Hepatocyte (in vitro differentiated cells): ENCODE measurements at regions not wholly inside any gene's neighbourhood (a gene's known extent, or its start where the extent isn't known, plus 50 kb on each side); places are given as distances from the start of the nearest gene placed in this dataset.

Source experiments
- DNase-seq: peaks from one replicate; pipeline ENCODE4 v3.0.0-alpha.2; 2016; ENCODE audit warnings: low spot score
- H2AFZ ChIP-seq: fragments of 200-600 bp; sonication (generic); 2 replicates; pipeline ENCODE4 v1.6.0; 2016; ENCODE audit warnings: antibody characterized with exemption, mild to moderate bottlenecking
- H3K27ac ChIP-seq: fragments of 200-600 bp; sonication (generic); 2 replicates; pipeline ENCODE4 v1.5.1; 2016; ENCODE audit warnings: mild to moderate bottlenecking
- H3K27me3 ChIP-seq: fragments of 200-600 bp; sonication (generic); 2 replicates; pipeline ENCODE4 v1.6.1; 2016
- H3K36me3 ChIP-seq: fragments of 200-600 bp; sonication (generic); replicated peaks from 2 replicates; pipeline ENCODE4 v1.5.1; 2016; ENCODE audit warnings: low read depth; ENCODE audit not compliant: insufficient read depth
- H3K4me1 ChIP-seq: fragments of 200-600 bp; sonication (generic); 2 replicates; pipeline ENCODE4 v1.5.1; 2016; ENCODE audit warnings: mild to moderate bottlenecking, moderate library complexity; ENCODE audit not compliant: insufficient read depth
- H3K4me2 ChIP-seq: fragments of 200-600 bp; sonication (generic); 2 replicates; pipeline ENCODE4 v1.6.0; 2016
- H3K4me3 ChIP-seq: fragments of 200-600 bp; sonication (generic); 2 replicates; pipeline ENCODE4 v1.5.1; 2016; ENCODE audit warnings: mild to moderate bottlenecking
- H3K79me2 ChIP-seq: fragments of 200-600 bp; sonication (generic); 2 replicates; pipeline ENCODE4 v1.6.0; 2017; ENCODE audit warnings: mild to moderate bottlenecking
- H3K9me2 ChIP-seq: fragments of 200-600 bp; sonication (generic); replicated peaks from 2 replicates; pipeline ENCODE4 v1.6.0; 2017; ENCODE audit warnings: mild to moderate bottlenecking; ENCODE audit not compliant: insufficient read depth
- H3K9me3 ChIP-seq: fragments of 200-600 bp; sonication (generic); 2 replicates; pipeline ENCODE4 v1.5.1; 2016; ENCODE audit warnings: low read depth, mild to moderate bottlenecking
- H4K20me1 ChIP-seq: fragments of 200-600 bp; sonication (generic); 2 replicates; pipeline ENCODE4 v1.6.0; 2016; ENCODE audit warnings: mild to moderate bottlenecking; ENCODE audit not compliant: insufficient read depth, poor library complexity, severe bottlenecking
- EZH2 ChIP-seq: fragments of 200-600 bp; sonication (generic); IDR thresholded peaks from 2 replicates; pipeline ENCODE4 v1.6.1; 2016; ENCODE audit warnings: antibody characterized with exemption, mild to moderate bottlenecking, borderline replicate concordance
- EZH2phosphoT487 ChIP-seq: fragments of 200-600 bp; sonication (generic); IDR thresholded peaks from one replicate; pipeline ENCODE4 v1.6.1; 2018; ENCODE audit warnings: antibody characterized with exemption, mild to moderate bottlenecking, low read depth, moderate library complexity; ENCODE audit not compliant: unreplicated experiment, severe bottlenecking
- WGBS: methylation state at CpG from one replicate; pipeline ENCODE4 v1.1.6; 2016; ENCODE audit warnings: low lambda C conversion rate; ENCODE audit errors: missing lambda C conversion rate; 5-methylcytosine and 5-hydroxymethylcytosine counted together
- TF ChIP-seq, protein P1 (sequence below): fragments of 200-600 bp; sonication (generic); IDR thresholded peaks from 2 replicates; pipeline ENCODE4 v1.5.1; 2016; ENCODE audit warnings: antibody characterized with exemption, mild to moderate bottlenecking; ENCODE audit not compliant: poor library complexity

DNA sequence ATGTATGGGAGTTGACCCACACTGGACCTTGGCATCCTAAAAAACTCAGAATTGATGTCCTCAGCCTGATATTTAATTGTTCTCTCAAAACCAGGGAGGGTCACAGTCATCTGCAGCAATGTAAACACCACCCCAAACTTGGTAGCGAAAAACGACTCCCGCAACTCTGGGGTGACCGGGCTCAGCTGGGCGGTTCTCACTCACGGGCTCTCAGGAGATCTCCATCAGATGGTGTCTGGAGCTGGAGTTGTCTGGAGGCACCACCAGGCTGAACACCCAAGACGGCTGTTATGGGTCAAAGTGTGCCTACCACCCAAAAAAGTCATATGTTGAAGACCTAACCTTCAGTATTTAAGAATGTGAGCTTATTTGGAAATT lies 50.9 kb upstream of the NXT1 start:
- 93% methylated on average over 7 of the region's 7 CpGs for WGBS
- no peaks in the 10 kb centered on the region for H4K20me1 ChIP-seq
- H3K9me2 ChIP-seq: no peaks in the 10 kb centered on the region
- H3K9me3 ChIP-seq: no peaks in the 10 kb centered on the region
- no peak overlapping the region for H2AFZ ChIP-seq
- H3K4me2 ChIP-seq: no peak overlapping the region
- H3K36me3 ChIP-seq: no peaks in the 10 kb centered on the region
- peaks cover 16% of the 10 kb centered on the region for H3K4me1 ChIP-seq
- no peak overlapping the region for H3K4me3 ChIP-seq
- H3K79me2 ChIP-seq: no peaks in the 10 kb centered on the region
- no peak overlapping the region for H3K27ac ChIP-seq
- TF ChIP-seq, protein P1, sequence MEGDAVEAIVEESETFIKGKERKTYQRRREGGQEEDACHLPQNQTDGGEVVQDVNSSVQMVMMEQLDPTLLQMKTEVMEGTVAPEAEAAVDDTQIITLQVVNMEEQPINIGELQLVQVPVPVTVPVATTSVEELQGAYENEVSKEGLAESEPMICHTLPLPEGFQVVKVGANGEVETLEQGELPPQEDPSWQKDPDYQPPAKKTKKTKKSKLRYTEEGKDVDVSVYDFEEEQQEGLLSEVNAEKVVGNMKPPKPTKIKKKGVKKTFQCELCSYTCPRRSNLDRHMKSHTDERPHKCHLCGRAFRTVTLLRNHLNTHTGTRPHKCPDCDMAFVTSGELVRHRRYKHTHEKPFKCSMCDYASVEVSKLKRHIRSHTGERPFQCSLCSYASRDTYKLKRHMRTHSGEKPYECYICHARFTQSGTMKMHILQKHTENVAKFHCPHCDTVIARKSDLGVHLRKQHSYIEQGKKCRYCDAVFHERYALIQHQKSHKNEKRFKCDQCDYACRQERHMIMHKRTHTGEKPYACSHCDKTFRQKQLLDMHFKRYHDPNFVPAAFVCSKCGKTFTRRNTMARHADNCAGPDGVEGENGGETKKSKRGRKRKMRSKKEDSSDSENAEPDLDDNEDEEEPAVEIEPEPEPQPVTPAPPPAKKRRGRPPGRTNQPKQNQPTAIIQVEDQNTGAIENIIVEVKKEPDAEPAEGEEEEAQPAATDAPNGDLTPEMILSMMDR: no peak
- TF ChIP-seq EZH2phosphoT487: no peak
- no peak for TF ChIP-seq EZH2
- H3K27me3 ChIP-seq: no peaks in the 10 kb centered on the region
- no peak for DNase-seq

DNA sequence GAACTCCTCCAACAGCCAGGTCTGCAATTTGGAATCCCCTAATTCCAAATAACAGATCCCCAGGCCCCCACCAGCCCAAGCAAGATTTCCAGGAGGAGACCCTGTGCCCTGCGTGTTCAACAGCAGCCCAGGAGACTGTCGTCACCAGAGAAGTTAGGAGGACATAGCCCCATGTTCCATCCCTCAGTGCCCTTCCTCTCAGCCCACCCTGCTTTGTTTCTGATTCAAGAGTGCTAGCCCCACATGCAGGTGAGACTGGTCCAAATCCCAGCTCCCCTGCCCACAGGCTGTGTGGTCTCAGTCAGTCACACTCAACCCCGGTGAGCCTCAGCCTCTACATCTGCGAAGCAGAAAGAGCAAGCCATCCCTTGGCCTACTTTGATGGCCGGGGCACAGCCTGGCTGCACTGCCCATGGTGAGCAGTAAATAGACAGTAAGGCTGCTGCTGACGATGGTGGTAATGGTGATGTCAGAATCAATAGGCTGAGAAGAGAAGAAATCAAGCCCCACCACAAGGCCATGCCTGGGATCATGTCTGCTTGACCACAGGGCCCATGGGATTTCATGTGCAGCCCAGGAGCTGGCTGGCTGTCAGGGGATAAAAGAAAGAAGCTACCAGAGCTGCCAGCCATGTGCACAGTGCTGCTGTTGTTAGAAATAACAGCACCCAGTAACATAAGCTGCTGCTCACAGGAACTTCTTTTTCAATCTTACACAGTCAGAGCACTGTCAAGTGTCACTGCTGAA lies 51.5 kb upstream of the NXT1 start:
- no peaks in the 10 kb centered on the region for H3K79me2 ChIP-seq

DNA sequence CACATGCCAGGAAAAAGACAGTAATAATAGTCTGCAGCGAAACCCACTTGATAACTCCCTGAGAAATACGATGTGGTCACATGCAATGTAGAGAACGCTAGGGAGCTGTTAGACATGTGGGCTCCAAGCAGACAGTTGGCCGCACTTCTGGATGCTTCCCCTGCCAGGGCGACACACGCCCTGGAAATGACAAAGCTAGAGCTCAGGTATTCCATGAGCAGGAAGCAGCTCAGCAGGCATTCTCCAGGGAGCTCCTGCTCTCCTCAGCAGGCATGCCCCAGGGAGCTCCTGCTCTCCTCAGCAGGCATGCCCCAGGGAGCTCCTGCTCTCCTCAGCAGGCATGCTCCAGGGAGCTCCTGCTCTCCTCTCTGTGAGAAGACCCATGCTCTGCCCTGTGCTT lies 52.4 kb upstream of the NXT1 start:
- H3K36me3 ChIP-seq: no peaks in the 10 kb centered on the region
- no peaks in the 10 kb centered on the region for H3K79me2 ChIP-seq
- no peaks in the 10 kb centered on the region for H3K9me3 ChIP-seq
- H3K27ac ChIP-seq: no peak overlapping the region
- H3K4me3 ChIP-seq: no peak overlapping the region
- no peaks in the 10 kb centered on the region for H4K20me1 ChIP-seq
- no peak overlapping the region for H2AFZ ChIP-seq
- peaks cover 16% of the 10 kb centered on the region for H3K4me1 ChIP-seq
- 69% methylated on average over 6 of the region's 6 CpGs for WGBS
- DNase-seq: no peak
- H3K9me2 ChIP-seq: no peaks in the 10 kb centered on the region
- no peak for TF ChIP-seq EZH2phosphoT487
- no peak for TF ChIP-seq EZH2
- TF ChIP-seq, protein P1: no peak
- no peaks in the 10 kb centered on the region for H3K27me3 ChIP-seq
- H3K4me2 ChIP-seq: no peak overlapping the region

More for the DNA sequence above, 51.5 kb upstream of the NXT1 start:
- Histone ChIP-seq H2AFZ (no peak overlapping the region), H3K4me3 (no peak overlapping the region), H3K36me3 (no peaks in the 10 kb centered on the region), H3K4me2 (no peak overlapping the region), H3K4me1 (peaks cover 16% of the 10 kb centered on the region), H3K9me2 (no peaks in the 10 kb centered on the region), H3K27ac (no peak overlapping the region), H3K27me3 (no peaks in the 10 kb centered on the region), H3K9me3 (no peaks in the 10 kb centered on the region), H4K20me1 (no peaks in the 10 kb centered on the region)
- WGBS: 93% methylated on average over 6 of the region's 6 CpGs
- no peak for DNase-seq
- no peak for TF ChIP-seq EZH2
- no peak for TF ChIP-seq EZH2phosphoT487
- TF ChIP-seq, protein P1: no peak
